ENCODE measurements at regions not wholly inside any gene's neighbourhood (a gene's known extent, or its start where the extent isn't known, plus 50 kb on each side); places are given as distances from the start of the nearest gene placed in this dataset.

- WGBS, 2 donors, result 91 to 95% methylated on average over 3 of the region's 3 CpGs
- no peaks in the 10 kb centered on the region for H3K4me1 ChIP-seq
- H3K27me3 ChIP-seq, result no peaks in the 10 kb centered on the region
- TF ChIP-seq POLR2A (IDR thresholded peaks at IDR 0.05) (no peak), POLR2AphosphoS5 (IDR thresholded peaks at IDR 0.05) (no peak), EP300 (IDR thresholded peaks at IDR 0.05) (no peak)
- TF ChIP-seq, protein P1, sequence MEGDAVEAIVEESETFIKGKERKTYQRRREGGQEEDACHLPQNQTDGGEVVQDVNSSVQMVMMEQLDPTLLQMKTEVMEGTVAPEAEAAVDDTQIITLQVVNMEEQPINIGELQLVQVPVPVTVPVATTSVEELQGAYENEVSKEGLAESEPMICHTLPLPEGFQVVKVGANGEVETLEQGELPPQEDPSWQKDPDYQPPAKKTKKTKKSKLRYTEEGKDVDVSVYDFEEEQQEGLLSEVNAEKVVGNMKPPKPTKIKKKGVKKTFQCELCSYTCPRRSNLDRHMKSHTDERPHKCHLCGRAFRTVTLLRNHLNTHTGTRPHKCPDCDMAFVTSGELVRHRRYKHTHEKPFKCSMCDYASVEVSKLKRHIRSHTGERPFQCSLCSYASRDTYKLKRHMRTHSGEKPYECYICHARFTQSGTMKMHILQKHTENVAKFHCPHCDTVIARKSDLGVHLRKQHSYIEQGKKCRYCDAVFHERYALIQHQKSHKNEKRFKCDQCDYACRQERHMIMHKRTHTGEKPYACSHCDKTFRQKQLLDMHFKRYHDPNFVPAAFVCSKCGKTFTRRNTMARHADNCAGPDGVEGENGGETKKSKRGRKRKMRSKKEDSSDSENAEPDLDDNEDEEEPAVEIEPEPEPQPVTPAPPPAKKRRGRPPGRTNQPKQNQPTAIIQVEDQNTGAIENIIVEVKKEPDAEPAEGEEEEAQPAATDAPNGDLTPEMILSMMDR (IDR thresholded peaks at IDR 0.05), result no peak
- no peaks in the 10 kb centered on the region for H3K9me3 ChIP-seq
- no peak overlapping the region for H3K27ac ChIP-seq
- DNase-seq (no peak), ATAC-seq (ENCODE audit: low FRiP score in 2 of 2) (no peak)
- no peak overlapping the region for H3K4me3 ChIP-seq
- no peaks in the 10 kb centered on the region for H3K36me3 ChIP-seq
Observed at GRCh38 chr1:213560226-213560625, 427.5 kb upstream of the PROX1 start.

- ATAC-seq (ENCODE audit: low FRiP score in 2 of 2), result no peak
- H3K36me3 ChIP-seq, result no peaks in the 10 kb centered on the region
- H3K4me3 ChIP-seq, result no peak overlapping the region
- 91 to 92% methylated on average over 2 of the region's 2 CpGs for WGBS, 2 donors
- H3K27ac ChIP-seq, result no peak overlapping the region
- H3K4me1 ChIP-seq, result no peaks in the 10 kb centered on the region
- no peak for DNase-seq
- H3K9me3 ChIP-seq, result no peaks in the 10 kb centered on the region
- TF ChIP-seq EP300 (IDR thresholded peaks at IDR 0.05) (no peak), POLR2A (IDR thresholded peaks at IDR 0.05) (no peak), POLR2AphosphoS5 (IDR thresholded peaks at IDR 0.05) (no peak)
- TF ChIP-seq, protein P1 (IDR thresholded peaks at IDR 0.05), result no peak
- H3K27me3 ChIP-seq, result no peaks in the 10 kb centered on the region
Observed at GRCh38 chr1:213561870-213562269, 425.9 kb upstream of the PROX1 start.

- ATAC-seq (ENCODE audit: low FRiP score in 2 of 2), result no peak
- Histone ChIP-seq H3K27me3 (no peaks in the 10 kb centered on the region), H3K36me3 (no peaks in the 10 kb centered on the region), H3K27ac (no peak overlapping the region), H3K4me1 (no peaks in the 10 kb centered on the region), H3K4me3 (no peak overlapping the region), H3K9me3 (no peaks in the 10 kb centered on the region)
- DNase-seq, result no peak
- TF ChIP-seq, protein P1 (IDR thresholded peaks at IDR 0.05), result peak in 3 of 6 experiments; percentile 23 to 42 (median 33)
- no peak for TF ChIP-seq POLR2AphosphoS5 (IDR thresholded peaks at IDR 0.05)
Observed at GRCh38 chr1:213564215-213564659, 423.5 kb upstream of the PROX1 start.

DNA sequence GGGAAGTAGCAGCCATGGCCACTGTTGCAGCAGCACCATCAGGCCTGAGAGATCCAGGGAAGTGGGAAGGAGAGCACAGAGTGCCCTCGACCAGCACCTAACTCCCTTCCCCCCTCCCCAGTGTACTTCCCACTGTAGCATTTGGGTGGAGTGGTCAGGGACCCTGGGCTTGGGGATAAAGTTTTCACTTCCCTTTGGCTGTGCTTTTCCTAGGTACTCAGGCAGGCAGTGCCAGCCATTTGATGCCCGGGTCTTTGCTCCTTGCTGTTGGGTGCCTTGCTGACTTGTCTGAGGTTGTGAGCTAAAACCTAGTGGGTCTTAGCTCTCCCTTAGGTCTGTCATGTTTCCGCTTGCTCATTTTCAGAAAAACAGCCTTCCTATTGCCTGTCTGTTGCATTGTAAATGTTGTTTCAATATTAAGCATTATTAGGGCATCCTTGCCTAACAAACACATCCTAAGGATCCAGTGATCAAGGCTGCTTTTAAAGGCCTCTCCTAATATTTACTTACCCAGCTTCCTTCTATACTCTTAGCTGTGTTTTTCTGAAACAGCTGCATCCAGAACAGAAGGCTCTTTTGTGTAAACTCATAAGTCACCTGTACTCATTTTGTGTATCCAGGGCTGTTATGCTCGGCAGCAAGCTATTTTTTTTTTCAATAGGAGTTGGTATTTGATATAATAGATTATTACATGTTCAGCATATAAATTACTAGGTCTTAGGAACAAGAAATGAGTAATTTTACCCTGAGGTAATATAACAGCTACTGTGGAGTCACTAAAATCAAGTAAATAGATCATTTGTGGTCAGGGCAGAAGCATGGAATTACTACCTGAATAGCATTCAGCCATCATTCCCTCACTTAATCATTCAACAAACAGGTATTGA, 418.6 kb upstream of the PROX1 start:
- Histone ChIP-seq H3K4me3 (no peak overlapping the region), H3K27me3 (no peaks in the 10 kb centered on the region), H3K27ac (no peak overlapping the region), H3K4me1 (no peaks in the 10 kb centered on the region), H3K36me3 (no peaks in the 10 kb centered on the region), H3K9me3 (no peaks in the 10 kb centered on the region)
- TF ChIP-seq, protein P1 (IDR thresholded peaks at IDR 0.05), result no peak
- TF ChIP-seq EP300 (IDR thresholded peaks at IDR 0.05) (no peak), POLR2A (IDR thresholded peaks at IDR 0.05) (no peak), POLR2AphosphoS5 (IDR thresholded peaks at IDR 0.05) (no peak)
- WGBS, 2 donors, result 70 to 76% methylated on average over 4 of the region's 4 CpGs
- DNase-seq (no peak), ATAC-seq (ENCODE audit: low FRiP score in 2 of 2) (no peak)

DNA sequence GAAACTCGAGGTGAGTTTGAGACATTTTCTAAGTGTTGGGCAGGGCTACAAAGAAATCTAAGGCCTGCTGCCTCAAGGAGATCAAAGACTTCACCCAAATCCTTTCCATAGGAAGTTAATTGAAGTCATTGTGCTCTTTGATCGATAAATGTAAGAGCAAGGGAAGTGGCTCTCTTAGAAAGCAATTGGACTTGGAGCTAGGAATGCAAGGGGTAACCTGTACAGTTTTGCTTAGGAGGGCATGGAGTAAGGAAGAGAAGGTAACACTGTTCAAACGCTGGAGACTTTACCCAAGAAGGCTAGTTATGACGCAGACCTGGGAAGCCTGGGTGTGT, 418.0 kb upstream of the PROX1 start:
- DNase-seq (no peak), ATAC-seq (ENCODE audit: low FRiP score in 2 of 2) (no peak)
- Histone ChIP-seq H3K9me3 (no peaks in the 10 kb centered on the region), H3K4me3 (no peak overlapping the region), H3K27ac (no peak overlapping the region), H3K27me3 (no peaks in the 10 kb centered on the region), H3K36me3 (no peaks in the 10 kb centered on the region), H3K4me1 (no peaks in the 10 kb centered on the region)
- TF ChIP-seq EP300 (IDR thresholded peaks at IDR 0.05) (no peak), POLR2AphosphoS5 (IDR thresholded peaks at IDR 0.05) (no peak), POLR2A (IDR thresholded peaks at IDR 0.05) (no peak)
- TF ChIP-seq, protein P1 (IDR thresholded peaks at IDR 0.05), result no peak
- 67 to 69% methylated on average over 4 of the region's 4 CpGs for WGBS, 2 donors
